COLO829 (cell line): ENCODE measurements at regions not wholly inside any gene's neighbourhood (a gene's known extent, or its start where the extent isn't known, plus 50 kb on each side); places are given as distances from the start of the nearest gene placed in this dataset.
"Not testable (repeated sequence)": the region's sequence is repeated elsewhere in the genome, so short reads cannot be mapped to it uniquely, and the experiment has no call there.

Experiments used
- DNase-seq: peaks from one replicate; pipeline ENCODE4 v3.0.0; 2012; ENCODE audit warnings: low spot score

DNA sequence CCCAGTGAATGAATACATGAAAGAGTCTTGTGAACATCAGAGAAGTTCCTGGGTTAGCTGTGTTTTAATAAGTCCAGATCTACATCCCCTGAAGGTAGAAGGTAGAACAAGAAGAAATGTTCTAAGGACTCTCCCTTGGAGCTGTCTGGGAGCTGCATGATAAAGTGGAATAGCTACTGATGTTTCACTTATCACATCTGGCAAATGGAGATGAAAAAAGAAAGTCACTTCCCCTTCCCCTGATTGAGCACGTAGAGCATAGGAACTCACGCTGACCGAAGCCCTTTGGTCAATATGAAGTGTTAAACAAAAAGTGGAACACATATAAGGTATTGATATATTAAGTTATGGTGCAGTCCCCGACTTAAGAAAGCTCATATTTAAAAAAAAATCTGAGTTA is 53.2 kb upstream of the PARP1 start:
- DNase-seq = no peak

DNA sequence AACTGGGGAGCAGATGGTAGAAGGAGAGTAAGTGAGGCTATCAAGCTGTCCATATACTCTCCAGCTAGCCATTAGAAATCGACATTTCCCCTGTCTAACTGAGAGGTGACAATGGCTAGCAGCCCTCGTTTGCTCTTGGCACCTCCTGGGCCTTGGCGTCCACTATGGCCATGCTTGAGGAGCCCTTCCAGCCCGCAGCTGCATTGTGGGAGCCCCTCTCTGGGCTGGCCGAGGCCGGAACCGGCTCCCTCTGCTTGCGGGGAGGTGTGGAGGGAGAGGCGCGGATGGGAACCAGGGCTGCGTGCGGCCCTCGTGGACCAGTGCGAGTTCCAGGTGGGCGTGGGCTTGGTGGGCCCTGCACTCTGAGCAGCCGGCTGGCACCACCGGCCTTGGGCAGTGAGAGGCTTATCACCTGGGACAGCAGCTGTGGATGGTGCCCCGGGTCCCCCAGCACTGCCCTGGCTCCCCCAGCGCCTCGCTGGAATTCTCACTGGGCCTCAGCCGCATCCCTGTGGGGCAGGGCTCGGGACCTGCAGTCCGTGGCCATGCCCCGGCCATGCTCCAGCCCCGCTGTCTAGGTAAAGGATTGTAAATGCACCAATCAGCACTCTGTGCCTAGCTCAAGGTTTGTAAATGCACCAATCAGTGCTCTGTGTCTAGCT is 56.2 kb upstream of the PARP1 start:
- DNase-seq = no peak

DNA sequence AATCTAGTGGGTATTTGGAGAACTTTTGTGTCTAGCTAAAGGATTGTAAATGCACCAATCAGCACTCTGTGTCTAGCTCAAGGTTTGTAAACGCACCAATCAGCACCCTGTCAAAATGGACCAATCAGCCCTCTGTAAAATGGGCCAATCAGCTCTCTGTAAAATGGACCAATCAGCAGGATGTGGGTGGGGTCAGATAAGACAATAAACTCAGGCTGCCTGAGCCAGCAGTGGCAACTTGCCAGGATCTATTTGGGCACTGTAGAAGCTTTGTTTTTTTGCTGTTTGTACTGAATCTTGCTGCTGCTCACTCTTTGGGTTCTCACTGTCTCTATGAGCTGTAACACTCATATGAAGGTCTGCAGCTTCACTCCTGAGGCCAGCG is 56.7 kb upstream of the PARP1 start:
- DNase-seq = not testable (repeated sequence)

GRCh38 chr1:226466296-226466695 is 58.4 kb upstream of the PARP1 start:
- peak; percentile 91 for DNase-seq

GRCh38 chr1:226467443-226467842 is 59.5 kb upstream of the PARP1 start:
- DNase-seq = no peak

GRCh38 chr1:226470921-226471866 is 63.3 kb upstream of the PARP1 start:
- no peak for DNase-seq

GRCh38 chr1:226473325-226473724 is 65.4 kb upstream of the PARP1 start:
- DNase-seq = no peak

- no peak for DNase-seq
These were observed 66.1 kb upstream of the PARP1 start for GRCh38 chr1:226474041-226474440.

- DNase-seq = no peak
These were observed 66.7 kb upstream of the PARP1 start for GRCh38 chr1:226474443-226475141.

GRCh38 chr1:226475142-226475511 is 67.2 kb upstream of the PARP1 start:
- no peak for DNase-seq

DNA sequence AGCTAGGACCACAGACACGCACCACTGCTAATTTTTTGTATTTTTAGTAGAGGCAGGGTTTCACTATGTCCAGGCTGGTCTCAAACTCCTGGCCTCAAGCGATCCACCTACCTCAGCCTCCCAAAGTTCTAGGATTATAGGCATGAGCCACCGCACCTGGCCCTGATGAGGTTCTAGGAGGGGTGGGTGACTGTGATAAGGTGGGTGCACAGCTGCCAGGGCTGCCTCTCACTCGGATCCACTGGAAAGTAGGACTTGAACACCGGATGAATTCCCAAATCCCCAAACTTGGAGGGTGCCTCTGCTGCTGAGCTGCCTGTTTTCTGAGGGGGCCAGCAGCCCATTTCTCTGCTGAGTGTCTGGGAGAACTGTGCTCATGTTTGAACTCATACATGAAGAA is 68.2 kb upstream of the PARP1 start:
- DNase-seq = no peak

DNA sequence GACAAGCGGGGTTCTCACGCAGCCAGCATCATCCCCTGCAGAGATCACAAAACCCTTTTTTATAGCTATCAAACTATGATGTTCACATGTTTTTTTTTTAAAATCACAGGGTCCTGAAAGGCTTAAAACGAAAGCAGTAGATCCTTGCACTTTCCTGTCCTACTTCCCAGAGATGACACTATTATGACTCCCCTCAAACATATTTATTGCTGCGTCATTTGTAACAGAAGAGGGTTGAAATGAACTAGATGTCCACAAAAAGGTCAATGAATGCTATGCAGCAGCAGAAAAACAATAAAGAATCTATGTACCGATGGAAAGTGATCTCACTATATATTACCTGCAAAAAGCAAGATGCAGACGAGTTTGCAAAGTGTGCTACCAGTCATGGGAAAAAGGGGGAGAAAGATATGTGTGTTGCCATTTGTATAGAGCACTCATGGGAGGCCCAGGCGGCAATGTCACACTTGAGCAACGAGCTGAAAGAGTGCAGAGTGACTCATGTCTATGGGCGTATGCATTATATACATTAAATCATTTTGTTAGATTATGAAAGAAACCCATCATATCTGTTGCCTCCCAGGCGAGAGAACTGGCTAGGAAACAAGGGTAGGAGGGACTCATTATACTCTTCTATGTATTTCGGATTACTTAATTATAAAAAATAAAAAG is 68.9 kb upstream of the PARP1 start:
- DNase-seq = no peak

DNA sequence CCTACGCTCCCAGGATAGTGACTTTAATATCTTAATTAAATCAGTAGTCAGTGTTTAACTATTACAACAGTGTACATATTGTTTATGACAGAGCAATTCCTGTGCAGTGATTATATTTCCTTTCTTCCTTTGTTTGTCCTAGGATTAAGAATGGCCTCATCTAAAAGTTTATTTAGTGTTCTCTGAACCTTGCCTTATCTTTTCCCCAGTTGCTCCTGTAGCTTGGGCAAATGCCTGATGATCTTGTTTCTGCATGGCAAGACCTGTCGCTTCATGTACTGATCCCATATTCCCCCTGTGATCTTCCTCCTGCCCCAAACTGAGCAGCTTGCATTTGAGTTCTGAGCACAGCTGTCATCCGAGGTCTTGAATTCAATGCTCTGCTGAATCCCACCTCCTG is 69.1 kb upstream of the STUM start:
- DNase-seq = no peak

DNA sequence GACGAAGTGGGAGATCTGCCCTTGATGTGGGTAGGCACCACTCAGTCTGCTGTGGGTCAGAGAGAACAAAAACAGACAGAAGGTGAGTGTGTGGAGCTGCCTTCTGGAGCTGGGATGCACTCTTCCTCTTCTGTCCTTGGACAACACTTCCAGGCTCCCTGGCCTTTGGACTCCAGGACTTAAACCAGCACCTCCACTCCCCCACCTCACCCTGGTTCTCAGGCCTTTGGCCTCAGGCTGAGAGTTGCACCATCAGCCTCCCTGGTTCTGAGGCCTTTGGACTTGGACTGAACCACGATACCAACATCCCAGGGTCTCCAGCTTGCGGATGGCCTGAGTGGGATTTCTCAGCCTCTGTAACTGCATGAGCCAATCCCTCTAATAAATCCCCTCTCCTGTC is 68.1 kb upstream of the STUM start:
- DNase-seq = no peak

- no peak for DNase-seq
These were observed 67.4 kb upstream of the STUM start for GRCh38 chr1:226481133-226481532.

DNA sequence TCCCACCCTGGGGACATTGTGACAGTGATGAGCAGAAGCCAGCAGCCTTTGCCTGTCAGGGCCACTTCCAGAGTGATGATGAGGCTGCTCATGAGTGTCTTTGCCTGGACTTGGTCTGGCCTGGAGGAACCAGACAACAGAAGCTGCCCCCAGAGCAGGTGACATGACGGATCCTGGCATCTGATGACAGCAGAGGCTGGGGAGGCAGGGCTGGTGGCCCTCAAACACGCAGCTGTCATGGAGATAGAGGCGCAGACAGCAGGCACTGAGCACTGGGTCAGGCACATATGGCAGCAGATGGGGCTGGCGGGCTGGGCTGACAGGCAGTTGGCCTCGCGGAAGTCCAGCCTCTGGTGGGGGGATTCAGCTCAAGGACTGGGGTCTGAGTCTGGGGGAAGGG is 66.4 kb upstream of the STUM start:
- DNase-seq = no peak

GRCh38 chr1:226482975-226483700 is 65.4 kb upstream of the STUM start:
- DNase-seq = no peak

- no peak for DNase-seq
These were observed 63.4 kb upstream of the STUM start for GRCh38 chr1:226485192-226485591.

DNA sequence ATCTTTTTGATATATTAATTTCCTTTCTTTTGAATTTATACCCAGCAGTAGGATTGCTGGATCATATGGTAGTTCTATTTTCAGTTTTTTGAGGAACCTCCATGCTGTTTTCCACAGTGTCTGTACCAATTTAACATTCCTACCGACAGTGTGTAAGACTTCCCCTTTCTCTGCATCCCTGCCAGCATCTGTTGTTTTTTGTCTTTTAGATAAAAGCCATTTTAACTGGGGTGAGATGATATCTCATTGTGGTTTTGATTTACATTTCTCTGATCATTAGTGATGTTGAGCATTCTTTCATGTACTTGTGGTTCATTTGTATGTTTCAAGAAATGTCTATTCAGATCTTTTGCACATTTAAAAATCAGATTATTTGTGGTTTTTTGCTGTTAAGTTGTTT is 62.4 kb upstream of the STUM start:
- no peak for DNase-seq

DNA sequence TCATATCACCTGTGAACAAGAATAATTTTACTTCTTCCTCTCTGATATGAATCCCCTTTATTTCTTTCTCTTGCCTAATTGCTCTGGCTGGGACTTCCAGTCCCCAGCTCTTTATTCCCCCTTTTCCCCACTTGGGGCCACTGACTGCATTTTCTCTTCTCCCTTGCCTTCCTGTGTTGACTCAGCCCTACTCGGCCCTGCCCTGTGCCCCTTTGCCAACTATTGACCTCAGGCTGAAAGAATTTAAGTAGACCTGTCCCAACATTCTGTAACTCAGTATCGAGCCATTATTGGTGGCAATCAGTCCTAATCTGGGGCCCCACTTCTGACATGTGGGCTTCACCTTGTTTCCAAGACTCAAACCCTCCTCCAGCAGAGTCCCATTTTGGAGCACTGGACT is 60.6 kb upstream of the STUM start:
- no peak for DNase-seq

GRCh38 chr1:226489718-226490425 is 58.7 kb upstream of the STUM start:
- no peak for DNase-seq
